Neural cell (in vitro differentiated cells): ENCODE measurements at regions not wholly inside any gene's neighbourhood (a gene's known extent, or its start where the extent isn't known, plus 50 kb on each side); places are given as distances from the start of the nearest gene placed in this dataset.

Source experiments
- H2AFZ ChIP-seq: fragments of 200-600, 300-800 bp; sonication (generic), shearing (Covaris generic); 2 replicates; pipeline ENCODE4 v1.6.0; 2014; ENCODE audit warnings: low read depth, mild to moderate bottlenecking, antibody characterized with exemption, low read length, moderate library complexity
- H3F3A ChIP-seq: fragments of 200-600 bp; shearing (Covaris generic); 2 replicates; pipeline ENCODE4 v1.6.1; 2016; ENCODE audit warnings: mild to moderate bottlenecking, moderate library complexity, mixed read lengths, antibody characterized with exemption, low read length; ENCODE audit not compliant: insufficient read depth, poor library complexity, severe bottlenecking
- H3K27ac ChIP-seq: fragments of 200-600, 300-800 bp; sonication (generic), shearing (Covaris generic); 2 replicates; pipeline ENCODE4 v1.5.1; 2014; ENCODE audit warnings: mild to moderate bottlenecking, low read length, moderate library complexity
- H3K27me3 ChIP-seq: fragments of 300-800, 200-600 bp; sonication (generic), shearing (Covaris generic); 2 replicates; pipeline ENCODE4 v1.6.0; 2014; ENCODE audit warnings: mild to moderate bottlenecking, low read depth, low read length, moderate library complexity; ENCODE audit not compliant: insufficient read depth
- H3K36me3 ChIP-seq: fragments of 300-800, 200-600 bp; sonication (generic), shearing (Covaris generic); 2 replicates; pipeline ENCODE4 v1.5.1; 2014; ENCODE audit warnings: mild to moderate bottlenecking, antibody characterized with exemption, low read length, moderate library complexity; ENCODE audit not compliant: insufficient read depth
- H3K4me2 ChIP-seq: fragments of 300-800, 200-600 bp; sonication (generic), shearing (Covaris generic); 2 replicates; pipeline ENCODE4 v1.6.0; 2014; ENCODE audit warnings: mild to moderate bottlenecking, low read length
- H3K4me3 ChIP-seq: fragments of 300-800, 200-600 bp; sonication (generic), shearing (Covaris generic); 2 replicates; pipeline ENCODE4 v1.5.1; 2014; ENCODE audit warnings: mild to moderate bottlenecking, low read length, moderate library complexity
- H3K79me2 ChIP-seq: fragments of 200-600 bp; shearing (Covaris generic); replicated peaks from 2 replicates; pipeline ENCODE4 v1.6.0; 2014; ENCODE audit warnings: mild to moderate bottlenecking, low read length, moderate library complexity; ENCODE audit not compliant: insufficient read depth
- H3K9ac ChIP-seq: fragments of 300-800, 200-600 bp; sonication (generic), shearing (Covaris generic); 2 replicates; pipeline ENCODE4 v1.6.1; 2016; ENCODE audit warnings: mild to moderate bottlenecking, low read length, mixed read lengths
- H3K9me2 ChIP-seq: fragments of 200-600 bp; shearing (Covaris generic); 2 replicates; pipeline ENCODE4 v1.6.1; 2016; ENCODE audit warnings: mild to moderate bottlenecking, low read length, mixed read lengths; ENCODE audit not compliant: insufficient read depth
- H3K9me3 ChIP-seq: fragments of 200-600, 300-800 bp; sonication (generic), shearing (Covaris generic); 2 replicates; pipeline ENCODE4 v1.6.1; 2016; ENCODE audit warnings: mild to moderate bottlenecking, mixed run types, low read length, moderate library complexity, mixed read lengths
- H4K20me1 ChIP-seq: fragments of 200-600 bp; shearing (Covaris generic); 2 replicates; pipeline ENCODE4 v1.6.1; 2016; ENCODE audit warnings: mild to moderate bottlenecking, mixed run types; ENCODE audit not compliant: insufficient read depth
- CTCF ChIP-seq: fragments of 450-650 bp; IDR thresholded peaks from 2 replicates; pipeline ENCODE4 v1.5.1; 2014; ENCODE audit warnings: antibody characterized with exemption, mild to moderate bottlenecking, moderate library complexity; ENCODE audit not compliant: poor library complexity, severe bottlenecking
- EP300 ChIP-seq: fragments of 450-650 bp; conservative IDR thresholded peaks from 2 replicates; pipeline ENCODE4 v1.6.1; 2014; ENCODE audit warnings: antibody characterized with exemption, mild to moderate bottlenecking, moderate library complexity; ENCODE audit not compliant: poor library complexity, severe bottlenecking
- EZH2 ChIP-seq: fragments of 200-600, 300-800 bp; shearing (Covaris generic), sonication (generic); IDR thresholded peaks from 2 replicates; pipeline ENCODE4 v1.6.1; 2014; ENCODE audit warnings: antibody characterized with exemption, low read length, borderline replicate concordance, mild to moderate bottlenecking; ENCODE audit not compliant: insufficient read depth, poor library complexity, severe bottlenecking
- MXI1 ChIP-seq: fragments of 450-650 bp; conservative IDR thresholded peaks from 2 replicates; pipeline ENCODE4 v1.6.1; 2014; ENCODE audit warnings: antibody characterized with exemption, mild to moderate bottlenecking; ENCODE audit not compliant: poor library complexity, severe bottlenecking
- POLR2AphosphoS5 ChIP-seq: IDR thresholded peaks from 2 replicates; pipeline ENCODE4 v1.6.1; 2012
- RAD21 ChIP-seq: fragments of 450-650 bp; conservative IDR thresholded peaks from 2 replicates; pipeline ENCODE4 v1.6.1; 2014; ENCODE audit warnings: antibody characterized with exemption, mild to moderate bottlenecking, moderate library complexity
- REST ChIP-seq: IDR thresholded peaks from 2 replicates; pipeline ENCODE4 v1.6.1; 2012; ENCODE audit warnings: borderline replicate concordance
- SMC3 ChIP-seq: fragments of 450-650 bp; conservative IDR thresholded peaks from 2 replicates; pipeline ENCODE4 v1.6.1; 2014; ENCODE audit warnings: antibody characterized with exemption, mild to moderate bottlenecking, moderate library complexity; ENCODE audit not compliant: poor library complexity
- TAF1 ChIP-seq: IDR thresholded peaks from 2 replicates; pipeline ENCODE4 v1.6.1; 2012; ENCODE audit warnings: low read depth

- Histone ChIP-seq H3K27me3 (no peaks in the 10 kb centered on the region), H3K4me3 (no peak overlapping the region), H2AFZ (no peak overlapping the region), H3K4me2 (no peak overlapping the region), H3K27ac (no peak overlapping the region), H3K9me2 (no peaks in the 10 kb centered on the region), H3K36me3 (no peaks in the 10 kb centered on the region), H4K20me1 (no peaks in the 10 kb centered on the region), H3F3A (no peaks in the 10 kb centered on the region), H3K9me3 (no peaks in the 10 kb centered on the region), H3K79me2 (no peaks in the 10 kb centered on the region), H3K9ac (no peak overlapping the region)
- TF ChIP-seq EZH2 (no peak), TAF1 (no peak), POLR2AphosphoS5 (no peak)
Measured at GRCh38 chr7:81632418-81632817, 137.4 kb downstream of the HGF start.

GRCh38 chr7:81630600-81630999 lies 139.2 kb downstream of the HGF start:
- H3K9me2 ChIP-seq = no peaks in the 10 kb centered on the region
- no peak overlapping the region for H3K27ac ChIP-seq
- no peak overlapping the region for H3K9ac ChIP-seq
- H3K79me2 ChIP-seq = no peaks in the 10 kb centered on the region
- no peak overlapping the region for H2AFZ ChIP-seq
- no peaks in the 10 kb centered on the region for H3K27me3 ChIP-seq
- H3K4me2 ChIP-seq = no peak overlapping the region
- TF ChIP-seq TAF1 = no peak
- TF ChIP-seq EP300 = no peak
- TF ChIP-seq POLR2AphosphoS5 = no peak
- no peak for TF ChIP-seq CTCF
- no peak for TF ChIP-seq REST
- TF ChIP-seq RAD21 = no peak
- TF ChIP-seq SMC3 = no peak
- no peak for TF ChIP-seq EZH2
- no peak for TF ChIP-seq MXI1
- H3K4me3 ChIP-seq = no peak overlapping the region
- H3F3A ChIP-seq = no peaks in the 10 kb centered on the region
- no peaks in the 10 kb centered on the region for H3K9me3 ChIP-seq
- no peaks in the 10 kb centered on the region for H4K20me1 ChIP-seq
- H3K36me3 ChIP-seq = no peaks in the 10 kb centered on the region

- no peaks in the 10 kb centered on the region for H3F3A ChIP-seq
- no peak overlapping the region for H3K9ac ChIP-seq
- no peaks in the 10 kb centered on the region for H3K27me3 ChIP-seq
- H2AFZ ChIP-seq = no peak overlapping the region
- H3K9me3 ChIP-seq = no peaks in the 10 kb centered on the region
- H3K27ac ChIP-seq = no peak overlapping the region
- no peak for TF ChIP-seq EZH2
- no peak for TF ChIP-seq TAF1
- TF ChIP-seq REST = no peak
- TF ChIP-seq RAD21 = no peak
- TF ChIP-seq POLR2AphosphoS5 = no peak
- TF ChIP-seq MXI1 = no peak
- TF ChIP-seq SMC3 = no peak
- no peak for TF ChIP-seq EP300
- no peak for TF ChIP-seq CTCF
- no peaks in the 10 kb centered on the region for H4K20me1 ChIP-seq
- H3K4me3 ChIP-seq = no peak overlapping the region
- no peaks in the 10 kb centered on the region for H3K79me2 ChIP-seq
- H3K4me2 ChIP-seq = no peak overlapping the region
- no peaks in the 10 kb centered on the region for H3K36me3 ChIP-seq
- H3K9me2 ChIP-seq = no peaks in the 10 kb centered on the region
Measured at GRCh38 chr7:81629702-81630101, 140.1 kb downstream of the HGF start.
